ENCODE measurements at regions not wholly inside any gene's neighbourhood (a gene's known extent, or its start where the extent isn't known, plus 50 kb on each side); places are given as distances from the start of the nearest gene placed in this dataset.

GRCh38 chr1:29931477-29932175, 695.3 kb downstream of the PTPRU start:
- no peak for TF ChIP-seq CTCF (IDR thresholded peaks at IDR 0.05)
- DNase-seq = no peak
- H3K36me3 ChIP-seq = no peaks in the 10 kb centered on the region
- no peaks in the 10 kb centered on the region for H3K9me3 ChIP-seq
- H3K27me3 ChIP-seq = peaks cover 0 to 48% of the 10 kb centered on the region in 2 donors
- intact Hi-C loops (cut with DNase I; ENCODE audit: low total_unique reads) = no loop called here
- H3K27ac ChIP-seq = no peak overlapping the region
- H3K4me1 ChIP-seq = no peaks in the 10 kb centered on the region
- H3K4me3 ChIP-seq = no peak overlapping the region

- Histone ChIP-seq H3K27ac (no peak overlapping the region), H3K9me3 (no peaks in the 10 kb centered on the region), H3K36me3 (no peaks in the 10 kb centered on the region), H3K4me1 (no peaks in the 10 kb centered on the region), H3K4me3 (no peak overlapping the region), H3K27me3 (peaks cover 0 to 20% of the 10 kb centered on the region in 2 donors)
- no peak for TF ChIP-seq CTCF (IDR thresholded peaks at IDR 0.05)
- no peak for DNase-seq
- intact Hi-C loops (cut with DNase I; ENCODE audit: low total_unique reads) = no loop called here
Measured at GRCh38 chr1:29925058-29925457, 688.7 kb downstream of the PTPRU start.

GRCh38 chr1:29924017-29924431, 687.7 kb downstream of the PTPRU start:
- DNase-seq = no peak
- TF ChIP-seq CTCF (IDR thresholded peaks at IDR 0.05) = no peak
- no peaks in the 10 kb centered on the region for H3K4me1 ChIP-seq
- peaks cover 0 to 17% of the 10 kb centered on the region in 2 donors for H3K27me3 ChIP-seq
- H3K27ac ChIP-seq = no peak overlapping the region
- no peaks in the 10 kb centered on the region for H3K36me3 ChIP-seq
- intact Hi-C loops (cut with DNase I; ENCODE audit: low total_unique reads) = no loop called here
- no peak overlapping the region for H3K4me3 ChIP-seq
- no peaks in the 10 kb centered on the region for H3K9me3 ChIP-seq

GRCh38 chr1:29921741-29922140, 685.4 kb downstream of the PTPRU start:
- no peaks in the 10 kb centered on the region for H3K4me1 ChIP-seq
- intact Hi-C loops (cut with DNase I; ENCODE audit: low total_unique reads) = no loop called here

GRCh38 chr1:29920784-29921183, 684.5 kb downstream of the PTPRU start:
- H3K9me3 ChIP-seq = no peaks in the 10 kb centered on the region
- H3K36me3 ChIP-seq = no peaks in the 10 kb centered on the region
- DNase-seq = no peak
- intact Hi-C loops (cut with DNase I; ENCODE audit: low total_unique reads) = no loop called here
- no peak overlapping the region for H3K27ac ChIP-seq
- H3K4me3 ChIP-seq = no peak overlapping the region
- TF ChIP-seq CTCF (IDR thresholded peaks at IDR 0.05) = no peak
- H3K27me3 ChIP-seq = peaks cover 0 to 15% of the 10 kb centered on the region in 2 donors
- no peaks in the 10 kb centered on the region for H3K4me1 ChIP-seq

More at GRCh38 chr1:29921741-29922140, 685.4 kb downstream of the PTPRU start:
- DNase-seq = no peak
- Histone ChIP-seq H3K9me3 (no peaks in the 10 kb centered on the region), H3K4me3 (no peak overlapping the region), H3K27ac (no peak overlapping the region), H3K27me3 (peaks cover 0 to 19% of the 10 kb centered on the region in 2 donors), H3K36me3 (no peaks in the 10 kb centered on the region)
- no peak for TF ChIP-seq CTCF (IDR thresholded peaks at IDR 0.05)

Measured in tibial artery (tissue), 4 donors.